Lung (tissue), 11 donors: ENCODE measurements at regions not wholly inside any gene's neighbourhood (a gene's known extent, or its start where the extent isn't known, plus 50 kb on each side); places are given as distances from the start of the nearest gene placed in this dataset.

Experiments used
- ATAC-seq: fragments of 200-7000 bp; cut with Tn5 transposase; one replicate; pipeline ENCODE4 v1.9.1; 2020; ENCODE audit warnings: moderate number of reproducible peaks; ENCODE audit not compliant: insufficient read depth, low FRiP score
- DNase-seq, 3 donors: peaks; one replicate each; pipeline ENCODE4 v3.0.0-alpha.2; 2013 to 2017
- H3K27ac ChIP-seq, 2 donors: one replicate each; pipeline ENCODE4 v1.5.1; 2013; ENCODE audit warnings: mild to moderate bottlenecking in 2 of 2, moderate library complexity in 2 of 2, control low read depth in 1 of 2, inconsistent platforms in 1 of 2, low read depth in 1 of 2, low read length in 1 of 2
- H3K27me3 ChIP-seq, 3 donors: one replicate each; pipeline ENCODE4 v1.5.1; 2013; ENCODE audit warnings: low read length in 2 of 3; ENCODE audit not compliant: control insufficient read depth in 3 of 3, insufficient read depth in 3 of 3
- H3K36me3 ChIP-seq, 4 donors: one replicate each; pipeline ENCODE4 v1.5.1; 2013; ENCODE audit warnings: low read length in 4 of 4, mild to moderate bottlenecking in 1 of 4, moderate library complexity in 1 of 4; ENCODE audit not compliant: control insufficient read depth in 4 of 4, insufficient read depth in 4 of 4
- H3K4me1 ChIP-seq, 5 donors: one replicate each; pipeline ENCODE4 v1.5.1; 2013; ENCODE audit warnings: low read length in 5 of 5, mild to moderate bottlenecking in 2 of 5, moderate library complexity in 1 of 5; ENCODE audit not compliant: control insufficient read depth in 5 of 5, insufficient read depth in 5 of 5
- H3K4me3 ChIP-seq: one replicate; pipeline ENCODE4 v1.5.1; 2013; ENCODE audit warnings: mild to moderate bottlenecking, control low read depth, moderate library complexity
- H3K9ac ChIP-seq, 2 donors: one replicate each; pipeline ENCODE4 v1.5.1; 2013; ENCODE audit warnings: low read length in 2 of 2, control low read depth in 1 of 2; ENCODE audit not compliant: insufficient read depth in 1 of 2
- H3K9me3 ChIP-seq, 4 donors: one replicate each; pipeline ENCODE4 v1.5.1; 2013; ENCODE audit warnings: low read length in 3 of 4, mild to moderate bottlenecking in 1 of 4, moderate library complexity in 1 of 4; ENCODE audit not compliant: control insufficient read depth in 4 of 4, insufficient read depth in 3 of 4
- CTCF ChIP-seq: IDR thresholded peaks from 2 replicates; pipeline ENCODE4 v1.5.1; 2012; ENCODE audit warnings: mild to moderate bottlenecking; ENCODE audit errors: control extremely low read depth, extremely low read depth
- WGBS, 2 donors: extraction: QIAGEN DNeasy Blood & Tissue Kit; methylation state at CpG; one replicate each; pipeline ENCODE4 v1.1.7; 2013; 5-methylcytosine and 5-hydroxymethylcytosine counted together
- donor health status: control.
- donor health status: control.
- donor health status: Bipolar disorder and iron deficiency.
- donor health status: healthy.
- donor health status: DM: yes; HTN: yes; CAD: no.

- no peak for ATAC-seq
- no peak for DNase-seq
- TF ChIP-seq CTCF, result no peak
- Histone ChIP-seq H3K27me3 (no peaks in the 10 kb centered on the region), H3K36me3 (no peaks in the 10 kb centered on the region), H3K9me3 (no peaks in the 10 kb centered on the region), H3K27ac (no peak overlapping the region), H3K4me1 (no peaks in the 10 kb centered on the region), H3K9ac (no peak overlapping the region), H3K4me3 (no peak overlapping the region)
- WGBS, 2 donors, result 96 to 98% methylated on average over 1 of the region's 1 CpG
Observed at GRCh38 chr6:108788416-108788815, 59.8 kb upstream of the ARMC2 start.

GRCh38 chr6:108789475-108789874 lies 58.7 kb upstream of the ARMC2 start:
- Histone ChIP-seq H3K27ac (no peak overlapping the region), H3K36me3 (no peaks in the 10 kb centered on the region), H3K4me3 (no peak overlapping the region), H3K27me3 (no peaks in the 10 kb centered on the region), H3K4me1 (no peaks in the 10 kb centered on the region), H3K9me3 (no peaks in the 10 kb centered on the region), H3K9ac (no peak overlapping the region)
- WGBS, 2 donors, result 95 to 96% methylated on average over 1 of the region's 1 CpG
- no peak for TF ChIP-seq CTCF
- ATAC-seq (no peak), DNase-seq (no peak)

GRCh38 chr6:108791700-108792099 lies 56.5 kb upstream of the ARMC2 start:
- ATAC-seq, result no peak
- peaks cover 0 to under 1% (median 0%) of the 10 kb centered on the region in 5 donors for H3K4me1 ChIP-seq
- no peak for DNase-seq
- no peaks in the 10 kb centered on the region for H3K27me3 ChIP-seq
- H3K27ac ChIP-seq, result no peak overlapping the region
- no peak for TF ChIP-seq CTCF
- no peaks in the 10 kb centered on the region for H3K9me3 ChIP-seq
- H3K9ac ChIP-seq, result no peak overlapping the region
- H3K4me3 ChIP-seq, result no peak overlapping the region
- no peaks in the 10 kb centered on the region for H3K36me3 ChIP-seq

- WGBS, 2 donors, result 88 to 92% methylated on average over 5 of the region's 5 CpGs
- TF ChIP-seq CTCF, result no peak
- DNase-seq (no peak), ATAC-seq (no peak)
- no peak overlapping the region for H3K4me3 ChIP-seq
- no peaks in the 10 kb centered on the region for H3K9me3 ChIP-seq
- H3K9ac ChIP-seq, result no peak overlapping the region
- no peaks in the 10 kb centered on the region for H3K36me3 ChIP-seq
- peaks cover under 1 to 15% (median 3%) of the 10 kb centered on the region in 5 donors for H3K4me1 ChIP-seq
- no peaks in the 10 kb centered on the region for H3K27me3 ChIP-seq
- no peak overlapping the region for H3K27ac ChIP-seq
Observed at GRCh38 chr6:108793516-108794251, 54.5 kb upstream of the ARMC2 start.
